B cell (primary cell): ENCODE measurements at regions not wholly inside any gene's neighbourhood (a gene's known extent, or its start where the extent isn't known, plus 50 kb on each side); places are given as distances from the start of the nearest gene placed in this dataset.

Source experiments
- ATAC-seq: fragments of 200-7000 bp; cut with Tn5 transposase; one replicate; pipeline ENCODE4 v1.10.0; 2021; ENCODE audit warnings: low read depth, mild to moderate bottlenecking, moderate number of reproducible peaks, moderate library complexity
- CTCF ChIA-PET: fragments of 350-600 bp; sonication (Branson Sonifier 250); formaldehyde crosslinking; loops from one replicate; lab custom pipeline; 2021; ENCODE audit warnings: antibody characterized with exemption, inconsistent platforms; lab: Charles Lee
- POLR2A ChIA-PET: fragments of 350-600 bp; sonication (Branson Sonifier 250); formaldehyde crosslinking; loops from one replicate; lab custom pipeline; 2021; ENCODE audit warnings: antibody characterized with exemption; lab: Charles Lee
- DNase-seq: peaks from one replicate; pipeline ENCODE4 v3.0.0; 2013
- H2AFZ ChIP-seq: 2 replicates; pipeline ENCODE4 v1.6.1; 2012; ENCODE audit warnings: mild to moderate bottlenecking, low read depth, low read length; ENCODE audit not compliant: insufficient read depth, poor library complexity, severe bottlenecking
- H3K27ac ChIP-seq, 2 donors: 1 replicate in 1 of 2; 2 replicates in 1 of 2; pipeline ENCODE4 v1.5.1; 2012 to 2013; ENCODE audit warnings: low read length in 2 of 2, mild to moderate bottlenecking in 2 of 2, moderate library complexity in 1 of 2
- H3K27me3 ChIP-seq, 4 experiments: fragments of 200-600 bp in 1 of 4; sonication (generic) in 1 of 4; replicated peaks in 1 of 4; 1 replicate in 2 of 4; 2 replicates in 2 of 4; pipeline versions ENCODE4 v1.6.1 to v1.7.0; 2013 to 2016; ENCODE audit warnings: low read length in 3 of 4, mild to moderate bottlenecking in 2 of 4, mixed read lengths in 1 of 4, moderate library complexity in 1 of 4; ENCODE audit not compliant: insufficient read depth in 4 of 4, control insufficient read depth in 3 of 4; ENCODE audit errors: control extremely low read depth in 1 of 4
- H3K36me3 ChIP-seq, 2 experiments: replicated peaks in 1 of 2; 1 replicate in 1 of 2; 2 replicates in 1 of 2; pipeline versions ENCODE4 v1.6.1 to v1.7.1; 2013; ENCODE audit warnings: low read length in 1 of 2; ENCODE audit not compliant: insufficient read depth in 2 of 2, control insufficient read depth in 1 of 2; ENCODE audit errors: control extremely low read depth in 1 of 2, extremely low read depth in 1 of 2
- H3K4me1 ChIP-seq, 2 donors: fragments of 200-600 bp in 1 of 2; sonication (generic) in 1 of 2; 1 replicate in 1 of 2; 2 replicates in 1 of 2; pipeline versions ENCODE4 v1.5.1 to v1.6.1; 2013 to 2017; ENCODE audit warnings: low read length in 2 of 2; ENCODE audit not compliant: control insufficient read depth in 2 of 2, insufficient read depth in 2 of 2
- H3K4me2 ChIP-seq: replicated peaks from 2 replicates; pipeline ENCODE3; 2012; ENCODE audit warnings: mild to moderate bottlenecking, low read depth, low read length; ENCODE audit not compliant: poor library complexity, severe bottlenecking
- H3K4me3 ChIP-seq, 5 experiments: fragments of 200-600 bp in 1 of 5; sonication (generic) in 1 of 5; 1 replicate in 3 of 5; 2 replicates in 2 of 5; pipeline versions ENCODE4 v1.5.1 to v1.7.0; 2011 to 2016; ENCODE audit warnings: low read length in 4 of 5, mild to moderate bottlenecking in 4 of 5, low read depth in 2 of 5, control low read depth in 1 of 5, moderate library complexity in 1 of 5; ENCODE audit not compliant: insufficient read depth in 1 of 5; ENCODE audit errors: control extremely low read depth in 1 of 5, extremely low read depth in 1 of 5
- H3K79me2 ChIP-seq: fragments of 200-600 bp; sonication (generic); one replicate; pipeline ENCODE4 v1.6.0; 2016; ENCODE audit warnings: low read length; ENCODE audit not compliant: control insufficient read depth, insufficient read depth
- H3K9ac ChIP-seq: fragments of 200-600 bp; sonication (generic); 2 replicates; pipeline ENCODE4 v1.6.1; 2017; ENCODE audit warnings: mild to moderate bottlenecking, low read length, moderate library complexity
- H3K9me3 ChIP-seq, 3 donors: one replicate each; pipeline versions ENCODE4 v1.6.1 to v1.7.1; 2013; ENCODE audit warnings: low read length in 2 of 3; ENCODE audit not compliant: control insufficient read depth in 2 of 3, insufficient read depth in 1 of 3; ENCODE audit errors: control extremely low read depth in 1 of 3
- H4K20me1 ChIP-seq: 2 replicates; pipeline ENCODE4 v1.6.0; 2012; ENCODE audit warnings: mild to moderate bottlenecking, low read length; ENCODE audit not compliant: insufficient read depth, control insufficient read depth, poor library complexity, severe bottlenecking
- H3K27ac Mint-ChIP-seq: one replicate; pipeline ENCODE4 v1.8.0; 2021; ENCODE audit warnings: mixed read lengths
- H3K27me3 Mint-ChIP-seq: one replicate; pipeline ENCODE4 v1.8.0; 2021; ENCODE audit warnings: mixed read lengths
- H3K4me1 Mint-ChIP-seq: one replicate; pipeline ENCODE4 v1.8.0; 2021; ENCODE audit warnings: mixed read lengths
- H3K4me3 Mint-ChIP-seq: one replicate; pipeline ENCODE4 v1.8.0; 2021; ENCODE audit warnings: mixed read lengths
- H3K9me3 Mint-ChIP-seq: one replicate; pipeline ENCODE4 v1.8.0; 2022; ENCODE audit warnings: mixed read lengths; ENCODE audit not compliant: insufficient read depth
- CTCF ChIP-seq: fragments of 200-600 bp; IDR thresholded peaks from one replicate; pipeline ENCODE4 v1.8.0; 2022; ENCODE audit warnings: antibody characterized with exemption, mild to moderate bottlenecking
- EZH2 ChIP-seq: IDR thresholded peaks from 2 replicates; pipeline ENCODE4 v1.6.1; 2012; ENCODE audit warnings: borderline replicate concordance, low read depth, mild to moderate bottlenecking, moderate library complexity, low read length; ENCODE audit not compliant: insufficient read depth, poor library complexity, severe bottlenecking
- WGBS: methylation state at CpG from one replicate; pipeline ENCODE4 v1.1.5; 2013; ENCODE audit warnings: missing lambda C conversion rate; ENCODE audit not compliant: insufficient coverage; 5-methylcytosine and 5-hydroxymethylcytosine counted together
- intact Hi-C: fragments of 100-400 bp; cut with micrococcal nuclease; formaldehyde crosslinking; loops from one replicate; pipeline ENCODE4 v1.10.0; 2022

GRCh38 chr2:104501342-104501741 lies 352.6 kb upstream of the POU3F3 start:
- POLR2A ChIA-PET, result no interaction called here
- intact Hi-C loops, result no loop called here
- Histone ChIP-seq H3K4me2 (no peak overlapping the region), H3K36me3 (no peaks in the 10 kb centered on the region), H3K27ac (no peak overlapping the region), H2AFZ (no peak overlapping the region), H3K9ac (no peak overlapping the region), H3K79me2 (no peaks in the 10 kb centered on the region), H3K4me1 (no peaks in the 10 kb centered on the region), H3K27me3 (no peaks in the 10 kb centered on the region), H3K9me3 (peaks cover 0 to 2% (median 0%) of the 10 kb centered on the region in 3 donors), H4K20me1 (no peaks in the 10 kb centered on the region), H3K4me3 (no peak overlapping the region)
- WGBS, result 92% methylated on average over 3 of the region's 6 CpGs
- Mint-ChIP-seq H3K27ac (no peak overlapping the region), H3K9me3 (no peaks in the 10 kb centered on the region), H3K4me1 (no peaks in the 10 kb centered on the region), H3K27me3 (no peaks in the 10 kb centered on the region), H3K4me3 (no peak overlapping the region)
- TF ChIP-seq EZH2 (no peak), CTCF (no peak)
- ATAC-seq (no peak), DNase-seq (no peak)
- CTCF ChIA-PET, result no interaction called here

GRCh38 chr2:104501929-104502328 lies 352.0 kb upstream of the POU3F3 start:
- Histone ChIP-seq H3K4me3 (no peak overlapping the region), H3K27me3 (no peaks in the 10 kb centered on the region), H2AFZ (no peak overlapping the region), H3K27ac (no peak overlapping the region), H3K9me3 (peaks cover 0 to 2% (median 0%) of the 10 kb centered on the region in 3 donors), H4K20me1 (no peaks in the 10 kb centered on the region), H3K9ac (no peak overlapping the region), H3K4me1 (no peaks in the 10 kb centered on the region), H3K4me2 (no peak overlapping the region), H3K79me2 (no peaks in the 10 kb centered on the region), H3K36me3 (no peaks in the 10 kb centered on the region)
- Mint-ChIP-seq H3K4me1 (no peaks in the 10 kb centered on the region), H3K27me3 (no peaks in the 10 kb centered on the region), H3K9me3 (no peaks in the 10 kb centered on the region), H3K4me3 (no peak overlapping the region), H3K27ac (no peak overlapping the region)
- DNase-seq, result no peak
- POLR2A ChIA-PET, result no interaction called here
- 94% methylated on average over 11 of the region's 14 CpGs for WGBS
- CTCF ChIA-PET, result no interaction called here
- TF ChIP-seq EZH2 (no peak), CTCF (no peak)
- ATAC-seq, result no peak
- intact Hi-C loops, result no loop called here
